H9 (cell line): ENCODE measurements at regions not wholly inside any gene's neighbourhood (a gene's known extent, or its start where the extent isn't known, plus 50 kb on each side); places are given as distances from the start of the nearest gene placed in this dataset.

Source experiments
- DNase-seq: peaks from one replicate; pipeline ENCODE4 v3.0.0-alpha.2; 2017
- H2AFZ ChIP-seq: one replicate; pipeline ENCODE4 v1.6.1; 2013; ENCODE audit warnings: mild to moderate bottlenecking, low read length, control low read depth, moderate library complexity
- H2AK5ac ChIP-seq: 2 replicates; pipeline ENCODE4 v1.6.1; 2013; ENCODE audit warnings: low read length, control low read depth, mixed read lengths; ENCODE audit not compliant: insufficient read length
- H2BK120ac ChIP-seq: one replicate; pipeline ENCODE4 v1.6.1; 2013; ENCODE audit warnings: low read depth, mild to moderate bottlenecking, low read length, control low read depth, inconsistent platforms; ENCODE audit not compliant: poor library complexity, severe bottlenecking
- H2BK12ac ChIP-seq: 2 replicates; pipeline ENCODE4 v1.6.1; 2013; ENCODE audit warnings: low read length, control low read depth, mixed read lengths, low read depth; ENCODE audit not compliant: insufficient read length
- H2BK15ac ChIP-seq: 2 replicates; pipeline ENCODE4 v1.6.1; 2013; ENCODE audit warnings: low read depth, low read length, control low read depth
- H2BK20ac ChIP-seq: one replicate; pipeline ENCODE4 v1.6.1; 2013; ENCODE audit warnings: low read depth, mild to moderate bottlenecking, low read length, control low read depth, inconsistent platforms; ENCODE audit not compliant: poor library complexity, severe bottlenecking
- H2BK5ac ChIP-seq: 2 replicates; pipeline ENCODE4 v1.6.1; 2013; ENCODE audit warnings: low read length, control low read depth, mixed read lengths; ENCODE audit not compliant: insufficient read length
- H3K14ac ChIP-seq: 2 replicates; pipeline ENCODE4 v1.6.1; 2013; ENCODE audit warnings: low read length, control low read depth; ENCODE audit not compliant: insufficient read depth
- H3K18ac ChIP-seq: 2 replicates; pipeline ENCODE4 v1.6.1; 2013; ENCODE audit warnings: low read depth, mild to moderate bottlenecking, mixed read lengths, low read length, control low read depth; ENCODE audit not compliant: insufficient read length
- H3K23ac ChIP-seq: 2 replicates; pipeline ENCODE4 v1.6.1; 2013; ENCODE audit warnings: low read length, control low read depth, mixed read lengths, low read depth; ENCODE audit not compliant: insufficient read length
- H3K23me2 ChIP-seq: 2 replicates; pipeline ENCODE4 v1.6.1; 2013; ENCODE audit warnings: low read depth, mild to moderate bottlenecking, mixed read lengths, low read length, control low read depth; ENCODE audit not compliant: insufficient read length, poor library complexity, severe bottlenecking
- H3K27ac ChIP-seq: 2 replicates; pipeline ENCODE4 v1.5.1; 2013; ENCODE audit warnings: low read length, control low read depth, mixed read lengths, low read depth; ENCODE audit not compliant: insufficient read length
- H3K27me3 ChIP-seq: 2 replicates; pipeline ENCODE4 v1.6.1; 2013; ENCODE audit warnings: low read length, control low read depth, inconsistent platforms; ENCODE audit not compliant: insufficient read depth
- H3K4ac ChIP-seq: 2 replicates; pipeline ENCODE4 v1.6.1; 2013; ENCODE audit warnings: low read depth, mild to moderate bottlenecking, control low read depth, inconsistent platforms, low read length, moderate library complexity
- H3K4me1 ChIP-seq: 2 replicates; pipeline ENCODE4 v1.6.1; 2013; ENCODE audit warnings: low read length, control low read depth, inconsistent platforms; ENCODE audit not compliant: insufficient read depth
- H3K4me2 ChIP-seq: 2 replicates; pipeline ENCODE4 v1.6.1; 2013; ENCODE audit warnings: low read length, control low read depth, mixed read lengths; ENCODE audit not compliant: insufficient read length, insufficient read depth
- H3K56ac ChIP-seq: 2 replicates; pipeline ENCODE4 v1.6.1; 2013; ENCODE audit warnings: low read depth, mild to moderate bottlenecking, mixed read lengths, low read length, control low read depth; ENCODE audit not compliant: insufficient read length
- H3K79me1 ChIP-seq: 2 replicates; pipeline ENCODE4 v1.6.1; 2013; ENCODE audit warnings: low read depth, mild to moderate bottlenecking, moderate library complexity, low read length, control low read depth, inconsistent platforms; ENCODE audit not compliant: insufficient read depth, poor library complexity, severe bottlenecking
- H3K79me2 ChIP-seq: 2 replicates; pipeline ENCODE4 v1.6.1; 2013; ENCODE audit warnings: low read length, control low read depth, inconsistent platforms; ENCODE audit not compliant: insufficient read depth
- H3K9ac ChIP-seq: 2 replicates; pipeline ENCODE4 v1.6.1; 2013; ENCODE audit warnings: low read length, control low read depth, mixed read lengths; ENCODE audit not compliant: insufficient read length; ENCODE audit errors: extremely low read depth
- H3K9me3 ChIP-seq: one replicate; pipeline ENCODE4 v1.6.1; 2013; ENCODE audit warnings: low read depth, low read length, inconsistent platforms; ENCODE audit not compliant: control insufficient read depth
- H3T11ph ChIP-seq: one replicate; pipeline ENCODE4 v1.6.1; 2013; ENCODE audit warnings: mild to moderate bottlenecking, low read length, control low read depth, inconsistent platforms
- H4K20me1 ChIP-seq: one replicate; pipeline ENCODE4 v1.6.1; 2013; ENCODE audit not compliant: control insufficient read depth, insufficient read length, insufficient read depth
- H4K5ac ChIP-seq: 2 replicates; pipeline ENCODE4 v1.6.1; 2013; ENCODE audit warnings: low read depth, mild to moderate bottlenecking, mixed read lengths, low read length, control low read depth; ENCODE audit not compliant: insufficient read length
- H4K8ac ChIP-seq: replicated peaks from 2 replicates; pipeline ENCODE4 v1.6.1; 2013; ENCODE audit warnings: low read length, control low read depth, mixed read lengths, low read depth; ENCODE audit not compliant: insufficient read length
- H4K91ac ChIP-seq: 2 replicates; pipeline ENCODE4 v1.6.1; 2013; ENCODE audit warnings: low read depth, mild to moderate bottlenecking, moderate library complexity, mixed read lengths, low read length, control low read depth; ENCODE audit not compliant: insufficient read length
- H3K27ac Mint-ChIP-seq, 3 experiments: 2 replicates in 2 of 3; 3 replicates in 1 of 3; pipeline ENCODE4 v1.8.0; 2020 to 2021; ENCODE audit warnings: mixed read lengths in 3 of 3, mild to moderate bottlenecking in 1 of 3, moderate library complexity in 1 of 3
- H3K27me3 Mint-ChIP-seq: 2 replicates; pipeline ENCODE4 v1.8.0; 2021; ENCODE audit warnings: low read depth, mild to moderate bottlenecking, moderate library complexity, mixed read lengths
- H3K36me3 Mint-ChIP-seq, 3 experiments: 2 replicates in 2 of 3; 3 replicates in 1 of 3; pipeline ENCODE4 v1.8.0; 2020 to 2021; ENCODE audit warnings: low read depth in 3 of 3, mixed read lengths in 3 of 3; ENCODE audit not compliant: insufficient read depth in 1 of 3
- H3K4me1 Mint-ChIP-seq, 2 experiments: 2 replicates each; pipeline ENCODE4 v1.8.0; 2020; ENCODE audit warnings: mixed read lengths in 2 of 2
- H3K4me3 Mint-ChIP-seq, 2 experiments: 2 replicates in 1 of 2; 3 replicates in 1 of 2; pipeline ENCODE4 v1.8.0; 2020 to 2021; ENCODE audit warnings: mild to moderate bottlenecking in 2 of 2, mixed read lengths in 2 of 2, moderate library complexity in 1 of 2
- H3K9me3 Mint-ChIP-seq, 2 experiments: 2 replicates in 1 of 2; 3 replicates in 1 of 2; pipeline ENCODE4 v1.8.0; 2020; ENCODE audit warnings: mild to moderate bottlenecking in 2 of 2, mixed read lengths in 2 of 2, moderate library complexity in 1 of 2
- WGBS: extraction: QIAGEN DNeasy Blood & Tissue Kit; methylation state at CpG from one replicate; pipeline ENCODE4 v1.1.7; 2013; ENCODE audit warnings: missing lambda C conversion rate, low lambda C conversion rate, mixed read lengths; ENCODE audit not compliant: insufficient read length; ENCODE audit errors: extremely low coverage; 5-methylcytosine and 5-hydroxymethylcytosine counted together
- TF ChIP-seq, protein P1 (sequence below): fragments of 200-600 bp; sonication (generic); conservative IDR thresholded peaks from 3 replicates; pipeline ENCODE4 v1.8.0; 2021; ENCODE audit warnings: antibody characterized with exemption, mild to moderate bottlenecking

DNA sequence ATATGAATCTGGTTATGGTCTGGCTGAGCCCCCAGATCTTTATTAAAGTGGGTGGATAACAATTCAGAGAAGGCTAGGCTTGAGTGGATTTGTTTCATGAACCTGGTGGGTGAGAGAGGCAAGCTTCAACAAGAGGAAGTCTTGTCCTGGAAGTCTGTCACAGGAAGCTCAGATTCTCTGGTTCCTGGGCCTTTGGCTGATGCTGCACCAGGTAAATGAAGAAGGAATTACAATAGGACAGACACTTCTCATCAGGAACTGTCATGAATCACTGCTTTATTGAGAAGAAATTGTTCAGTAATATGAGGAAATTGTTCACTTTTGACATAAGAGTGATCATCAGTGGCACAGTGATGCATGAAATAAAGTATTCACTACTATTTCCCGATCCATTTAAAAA lies 167.6 kb upstream of the ELL2 start:
- TF ChIP-seq, protein P1, sequence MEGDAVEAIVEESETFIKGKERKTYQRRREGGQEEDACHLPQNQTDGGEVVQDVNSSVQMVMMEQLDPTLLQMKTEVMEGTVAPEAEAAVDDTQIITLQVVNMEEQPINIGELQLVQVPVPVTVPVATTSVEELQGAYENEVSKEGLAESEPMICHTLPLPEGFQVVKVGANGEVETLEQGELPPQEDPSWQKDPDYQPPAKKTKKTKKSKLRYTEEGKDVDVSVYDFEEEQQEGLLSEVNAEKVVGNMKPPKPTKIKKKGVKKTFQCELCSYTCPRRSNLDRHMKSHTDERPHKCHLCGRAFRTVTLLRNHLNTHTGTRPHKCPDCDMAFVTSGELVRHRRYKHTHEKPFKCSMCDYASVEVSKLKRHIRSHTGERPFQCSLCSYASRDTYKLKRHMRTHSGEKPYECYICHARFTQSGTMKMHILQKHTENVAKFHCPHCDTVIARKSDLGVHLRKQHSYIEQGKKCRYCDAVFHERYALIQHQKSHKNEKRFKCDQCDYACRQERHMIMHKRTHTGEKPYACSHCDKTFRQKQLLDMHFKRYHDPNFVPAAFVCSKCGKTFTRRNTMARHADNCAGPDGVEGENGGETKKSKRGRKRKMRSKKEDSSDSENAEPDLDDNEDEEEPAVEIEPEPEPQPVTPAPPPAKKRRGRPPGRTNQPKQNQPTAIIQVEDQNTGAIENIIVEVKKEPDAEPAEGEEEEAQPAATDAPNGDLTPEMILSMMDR: no peak
- no peak overlapping the region for H2BK15ac ChIP-seq
- H2BK20ac ChIP-seq: no peak overlapping the region
- H3K4me2 ChIP-seq: no peak overlapping the region
- H3K23ac ChIP-seq: no peak overlapping the region
- no peak overlapping the region for H3K4ac ChIP-seq
- H4K20me1 ChIP-seq: no peaks in the 10 kb centered on the region
- H2BK12ac ChIP-seq: no peak overlapping the region
- no peaks in the 10 kb centered on the region for H3K9me3 Mint-ChIP-seq
- no peak overlapping the region for H4K91ac ChIP-seq
- no peak for DNase-seq
- no peak overlapping the region for H3K27ac Mint-ChIP-seq
- peaks cover 5 to 9% of the 10 kb centered on the region in 2 experiments for H3K4me1 Mint-ChIP-seq
- H3K4me1 ChIP-seq: no peaks in the 10 kb centered on the region
- H3K18ac ChIP-seq: no peak overlapping the region
- no peaks in the 10 kb centered on the region for H3K79me1 ChIP-seq
- no peak overlapping the region for H3K14ac ChIP-seq
- H3K27me3 Mint-ChIP-seq: no peaks in the 10 kb centered on the region; the same call in 1 of the 2 replicates
- no peaks in the 10 kb centered on the region for H3K27me3 ChIP-seq
- H2AK5ac ChIP-seq: no peak overlapping the region
- H3K4me3 Mint-ChIP-seq: no peak overlapping the region
- no peak overlapping the region for H4K5ac ChIP-seq
- no peaks in the 10 kb centered on the region for H3K23me2 ChIP-seq
- no peaks in the 10 kb centered on the region for H3K79me2 ChIP-seq
- no peak overlapping the region for H3K9ac ChIP-seq
- H3K9me3 ChIP-seq: no peaks in the 10 kb centered on the region
- no CpG with 5 or more reads among the region's 1 CpG for WGBS
- no peak overlapping the region for H3T11ph ChIP-seq
- H2BK5ac ChIP-seq: no peak overlapping the region
- H3K56ac ChIP-seq: no peak overlapping the region
- H4K8ac ChIP-seq: no peak overlapping the region
- H2BK120ac ChIP-seq: no peak overlapping the region
- no peaks in the 10 kb centered on the region for H3K36me3 Mint-ChIP-seq
- H3K27ac ChIP-seq: no peak overlapping the region
- no peak overlapping the region for H2AFZ ChIP-seq
